ENCODE measurements at regions not wholly inside any gene's neighbourhood (a gene's known extent, or its start where the extent isn't known, plus 50 kb on each side); places are given as distances from the start of the nearest gene placed in this dataset.
"Not testable (repeated sequence)": the region's sequence is repeated elsewhere in the genome, so short reads cannot be mapped to it uniquely, and the experiment has no call there.

DNA sequence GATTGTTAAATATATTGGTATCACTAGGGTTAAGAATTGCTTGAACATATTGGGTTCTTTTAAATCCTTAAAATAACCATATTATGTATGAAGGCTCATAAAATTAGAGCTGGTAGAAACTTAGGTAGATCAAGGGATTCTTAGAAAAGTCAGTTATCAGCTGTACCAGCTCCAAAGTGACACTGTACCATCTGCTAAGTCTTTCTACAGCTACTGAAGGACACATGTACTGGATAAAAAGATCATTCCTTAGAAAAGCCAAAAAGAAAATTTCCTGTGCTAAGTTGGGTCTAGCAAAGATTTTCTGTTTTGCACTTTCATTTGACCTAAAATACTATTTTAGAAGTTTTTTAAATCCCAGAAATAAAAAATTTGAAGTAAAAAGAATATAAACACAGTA, 130.4 kb downstream of the CD164 start:
- no peak for TF ChIP-seq EZH2 (IDR thresholded peaks at IDR 0.05)
- TF ChIP-seq CTCF (IDR thresholded peaks at IDR 0.05): no peak
- no peak for TF ChIP-seq EZH2phosphoT487 (IDR thresholded peaks at IDR 0.05)
- H3K36me3 ChIP-seq: no peaks in the 10 kb centered on the region
- H3K9me3 ChIP-seq (ENCODE audit: low read depth): no peaks in the 10 kb centered on the region
- Mint-ChIP-seq H3K4me3 (no peak overlapping the region), H3K27ac (no peak overlapping the region), H3K4me1 (peaks cover 5% of the 10 kb centered on the region), H3K27me3 (ENCODE audit: insufficient read depth, low read depth) (peaks cover 6% of the 10 kb centered on the region), H3K9me3 (peaks cover 5% of the 10 kb centered on the region), H3K36me3 (peaks cover 3% of the 10 kb centered on the region)
- no peak overlapping the region for H3K4me2 ChIP-seq
- H3F3A ChIP-seq (ENCODE audit: low read depth): no peaks in the 10 kb centered on the region
- no peak for DNase-seq (ENCODE audit: low spot score)
- H3K27ac ChIP-seq: no peak overlapping the region
- no peaks in the 10 kb centered on the region for H3K27me3 ChIP-seq
- no peaks in the 10 kb centered on the region for H3K79me2 ChIP-seq (ENCODE audit: low read depth)
- H3K9ac ChIP-seq: no peak overlapping the region
- no peak overlapping the region for H3K4me3 ChIP-seq
- H3K4me1 ChIP-seq: no peaks in the 10 kb centered on the region
- H2AFZ ChIP-seq (replicated peaks): no peak overlapping the region
- H4K20me1 ChIP-seq (ENCODE audit: low read depth): no peaks in the 10 kb centered on the region

- not testable (repeated sequence) for H3K4me2 ChIP-seq; H3K9me3 ChIP-seq (ENCODE audit: low read depth); H3K4me1 ChIP-seq; H3K79me2 ChIP-seq (ENCODE audit: low read depth); H3K4me3 Mint-ChIP-seq; H2AFZ ChIP-seq (replicated peaks); H3K27me3 Mint-ChIP-seq (ENCODE audit: insufficient read depth, low read depth); DNase-seq (ENCODE audit: low spot score); H3K27ac ChIP-seq; H3K27me3 ChIP-seq; H3K4me3 ChIP-seq; H3K27ac Mint-ChIP-seq; H3K36me3 Mint-ChIP-seq; H3K36me3 ChIP-seq; H3K9ac ChIP-seq; H3K4me1 Mint-ChIP-seq; H3K9me3 Mint-ChIP-seq; H4K20me1 ChIP-seq (ENCODE audit: low read depth); H3F3A ChIP-seq (ENCODE audit: low read depth)
Observed at GRCh38 chr6:109250544-109251156, 131.6 kb downstream of the CD164 start.

DNA sequence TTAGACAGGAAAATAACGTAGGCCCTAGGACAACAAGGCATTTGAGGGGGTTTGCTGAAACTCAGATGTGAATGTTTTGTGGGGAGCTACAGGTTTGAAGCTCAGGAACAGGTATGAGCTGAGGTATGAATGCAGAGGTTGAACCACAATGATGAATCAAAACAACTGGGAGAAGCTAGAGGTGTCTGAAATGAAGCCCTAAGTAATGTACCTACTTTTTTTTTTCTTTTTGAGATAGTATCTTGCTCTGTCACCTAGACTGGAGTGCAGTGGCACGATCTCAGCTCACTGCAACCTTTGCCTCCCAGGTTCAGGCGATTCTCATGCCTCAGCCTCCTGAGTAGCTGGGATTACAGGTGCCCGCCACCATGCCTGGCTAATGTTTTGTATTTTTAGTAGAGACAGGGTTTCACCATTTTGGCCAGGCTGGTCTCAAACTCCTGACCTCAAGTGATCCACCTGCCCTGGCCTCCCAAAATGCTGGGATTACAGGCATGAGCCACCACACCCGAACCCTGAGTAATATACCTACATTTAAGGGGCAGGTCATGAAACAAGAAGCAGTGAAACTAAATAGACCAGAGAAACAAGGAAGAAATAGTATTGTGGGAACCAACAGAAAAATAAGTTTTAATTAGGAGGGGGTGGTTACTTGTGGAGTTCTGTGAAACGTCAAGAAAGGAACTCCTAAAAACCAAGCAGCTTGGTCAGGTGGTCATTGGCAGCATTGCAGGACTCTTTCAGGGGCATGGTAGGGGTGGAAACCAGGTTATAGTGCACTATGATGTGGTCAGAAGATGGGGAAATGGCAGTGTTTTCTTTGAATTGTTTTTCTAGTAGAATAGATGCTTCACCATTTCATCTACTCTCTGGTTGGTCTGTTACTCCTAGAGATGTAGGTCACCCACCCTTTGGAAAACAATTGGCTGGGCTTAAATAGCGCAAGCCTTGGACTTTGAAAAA, 138.1 kb downstream of the CD164 start:
- TF ChIP-seq CTCF (IDR thresholded peaks at IDR 0.05) (no peak), EZH2 (IDR thresholded peaks at IDR 0.05) (no peak), EZH2phosphoT487 (IDR thresholded peaks at IDR 0.05) (no peak)
- H3K4me3 Mint-ChIP-seq: no peak overlapping the region

DNA sequence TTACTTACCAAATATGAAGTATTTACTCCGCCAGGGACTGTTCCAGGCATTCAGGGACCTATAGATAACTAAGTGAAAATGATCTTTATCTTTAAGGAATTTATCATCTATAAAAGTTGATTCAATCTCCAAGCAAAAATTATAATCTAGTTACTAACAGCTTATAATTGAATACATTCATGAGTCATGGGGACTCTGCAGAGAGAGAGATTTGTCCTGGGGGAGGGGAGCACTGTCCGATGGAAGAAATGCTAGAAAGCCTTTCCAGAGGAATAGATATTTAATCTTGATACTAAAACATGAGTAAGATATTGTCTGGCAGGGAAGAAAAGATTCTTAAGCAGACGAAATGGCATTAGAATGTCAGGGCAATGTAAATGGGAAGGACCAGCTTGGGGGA, 139.3 kb downstream of the CD164 start:
- Histone ChIP-seq H3K27me3 (no peaks in the 10 kb centered on the region), H4K20me1 (ENCODE audit: low read depth) (no peaks in the 10 kb centered on the region), H3K9me3 (ENCODE audit: low read depth) (no peaks in the 10 kb centered on the region), H3K4me2 (no peak overlapping the region), H3K27ac (no peak overlapping the region), H3K9ac (no peak overlapping the region), H3F3A (ENCODE audit: low read depth) (no peaks in the 10 kb centered on the region), H3K79me2 (ENCODE audit: low read depth) (no peaks in the 10 kb centered on the region), H3K4me3 (no peak overlapping the region), H2AFZ (replicated peaks) (no peak overlapping the region), H3K4me1 (peaks cover 8% of the 10 kb centered on the region), H3K36me3 (no peaks in the 10 kb centered on the region)
- Mint-ChIP-seq H3K27ac (no peak overlapping the region), H3K4me1 (peaks cover 9% of the 10 kb centered on the region), H3K9me3 (no peaks in the 10 kb centered on the region), H3K4me3 (no peak overlapping the region), H3K27me3 (ENCODE audit: insufficient read depth, low read depth) (no peaks in the 10 kb centered on the region), H3K36me3 (no peaks in the 10 kb centered on the region)
- DNase-seq (ENCODE audit: low spot score): no peak
- TF ChIP-seq CTCF (IDR thresholded peaks at IDR 0.05): no peak
- TF ChIP-seq EZH2 (IDR thresholded peaks at IDR 0.05): no peak
- TF ChIP-seq EZH2phosphoT487 (IDR thresholded peaks at IDR 0.05): no peak

More for the DNA sequence above, 138.1 kb downstream of the CD164 start:
- H3K36me3 Mint-ChIP-seq: no peaks in the 10 kb centered on the region
- H3K27me3 Mint-ChIP-seq (ENCODE audit: insufficient read depth, low read depth): no peaks in the 10 kb centered on the region
- peaks cover 9% of the 10 kb centered on the region for H3K4me1 Mint-ChIP-seq
- no peaks in the 10 kb centered on the region for H3K9me3 Mint-ChIP-seq
- no peak overlapping the region for H3K27ac Mint-ChIP-seq
- Histone ChIP-seq H3K9ac (no peak overlapping the region), H4K20me1 (ENCODE audit: low read depth) (no peaks in the 10 kb centered on the region), H3K9me3 (ENCODE audit: low read depth) (no peaks in the 10 kb centered on the region), H3F3A (ENCODE audit: low read depth) (no peaks in the 10 kb centered on the region), H3K36me3 (no peaks in the 10 kb centered on the region), H3K4me2 (no peak overlapping the region), H2AFZ (replicated peaks) (no peak overlapping the region), H3K27ac (no peak overlapping the region), H3K4me1 (peaks cover 8% of the 10 kb centered on the region), H3K79me2 (ENCODE audit: low read depth) (no peaks in the 10 kb centered on the region), H3K4me3 (no peak overlapping the region), H3K27me3 (no peaks in the 10 kb centered on the region)
- DNase-seq (ENCODE audit: low spot score): no peak
